NCI-H1048 (cell line): ENCODE measurements at regions not wholly inside any gene's neighbourhood (a gene's known extent, or its start where the extent isn't known, plus 50 kb on each side); places are given as distances from the start of the nearest gene placed in this dataset.
"Not testable (repeated sequence)": the region's sequence is repeated elsewhere in the genome, so short reads cannot be mapped to it uniquely, and the experiment has no call there.

Source experiments
- DNase-seq: peaks from one replicate; lab custom pipeline; 2025; lab: John Stamatoyannopoulos, UW

DNA sequence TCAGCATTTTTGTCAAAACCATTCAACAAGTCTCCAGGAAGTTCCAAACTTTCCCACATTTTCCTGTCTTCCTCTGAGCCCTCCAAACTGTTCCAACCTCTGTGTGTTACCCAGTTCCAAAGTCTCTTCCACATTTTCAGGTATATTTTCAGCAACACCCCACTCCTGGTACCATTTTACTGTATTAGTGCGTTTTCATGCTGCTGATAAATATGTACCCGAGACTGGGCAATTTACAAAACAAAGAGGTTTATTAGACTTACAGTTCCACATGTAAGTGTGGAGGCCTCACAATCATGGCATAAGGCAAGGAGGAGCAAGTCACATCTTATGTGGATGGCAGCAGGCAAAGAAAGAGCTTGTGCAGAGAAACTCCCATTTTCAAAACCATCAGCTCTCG lies 315.9 kb upstream of the ESRRG start:
- DNase-seq, result not testable (repeated sequence)

GRCh38 chr1:217036757-217037156 lies 313.5 kb upstream of the ESRRG start:
- no peak for DNase-seq

GRCh38 chr1:217032715-217033367 lies 309.6 kb upstream of the ESRRG start:
- DNase-seq, result no peak

DNA sequence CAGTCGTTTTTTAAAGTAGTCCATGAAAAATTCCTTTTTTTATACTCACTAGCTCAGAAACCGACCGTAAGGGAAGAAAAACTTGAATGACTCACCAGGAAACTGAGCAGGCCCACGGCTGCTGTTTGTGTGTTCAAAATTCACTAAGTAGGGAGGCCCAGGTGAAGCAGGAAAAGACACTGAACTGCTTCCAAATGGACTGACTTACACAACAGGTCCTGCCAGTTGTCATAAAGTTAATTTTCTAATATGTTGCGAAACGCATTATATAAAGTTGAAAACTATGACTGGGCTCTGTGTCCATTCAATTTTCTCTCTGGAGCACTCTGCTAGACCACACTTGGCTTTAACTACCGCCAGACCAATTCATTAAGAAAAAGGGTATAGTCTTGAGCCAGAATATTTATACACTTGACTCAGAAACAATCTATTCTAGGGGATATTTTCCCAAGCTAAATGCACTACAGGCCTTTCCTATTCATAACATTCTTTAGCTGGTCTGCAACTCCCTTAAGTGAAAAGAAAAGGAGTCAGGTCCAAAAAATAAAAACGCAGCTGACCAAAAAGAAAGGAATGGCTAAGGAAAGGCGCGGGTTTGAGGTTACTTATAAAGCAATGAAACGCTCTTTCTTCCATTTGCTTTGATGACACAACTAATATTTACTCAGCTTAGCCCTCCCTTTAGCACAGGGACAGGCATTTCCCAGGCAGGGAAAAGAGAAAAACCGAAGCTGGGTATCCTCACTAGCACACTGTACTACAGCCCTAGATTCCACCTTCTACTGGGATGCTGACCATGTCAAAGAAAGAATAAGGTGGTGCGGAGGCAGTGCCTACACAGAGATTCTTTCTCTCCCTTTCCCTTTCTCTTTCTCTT lies 306.3 kb upstream of the ESRRG start:
- DNase-seq, result no peak

- DNase-seq, result no peak
Observed at GRCh38 chr1:217027403-217028080, 304.3 kb upstream of the ESRRG start.

DNA sequence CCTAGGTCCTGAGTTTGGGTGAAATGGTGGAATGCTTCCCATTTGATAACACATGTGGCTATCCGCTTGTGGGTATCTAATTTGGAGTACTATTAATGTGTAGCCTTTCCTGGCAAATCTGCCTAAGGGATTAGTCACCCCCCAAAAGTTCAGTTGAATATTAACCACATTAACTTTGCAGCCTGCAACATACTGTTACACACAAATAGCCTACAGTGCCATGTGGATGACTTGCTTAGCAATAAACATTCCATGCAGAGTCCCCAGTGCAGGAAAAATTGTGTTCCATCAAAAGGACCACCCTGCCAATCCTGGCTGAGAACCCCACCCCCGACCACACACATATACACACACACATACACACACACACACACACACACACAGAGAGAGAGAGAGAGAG lies 303.3 kb upstream of the ESRRG start:
- no peak for DNase-seq

DNA sequence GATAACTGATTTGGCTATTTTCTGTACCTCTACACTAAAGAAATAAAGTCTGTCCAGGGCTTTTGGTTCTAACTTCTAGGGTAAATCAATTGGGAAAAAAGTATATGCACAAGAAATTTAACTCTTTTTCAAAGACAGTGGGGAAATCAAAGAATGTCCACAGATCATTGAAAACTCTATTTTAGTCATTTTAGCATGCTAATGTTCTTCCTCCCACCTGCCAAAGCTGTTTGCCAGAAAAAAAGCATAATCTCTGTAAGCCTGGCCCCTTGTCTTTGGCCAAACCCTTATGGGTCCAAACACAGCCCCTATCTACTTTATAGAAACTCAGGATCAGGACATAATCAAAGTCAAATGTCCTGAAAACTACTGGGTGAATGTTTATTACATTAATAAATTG lies 302.2 kb upstream of the ESRRG start:
- no peak for DNase-seq

DNA sequence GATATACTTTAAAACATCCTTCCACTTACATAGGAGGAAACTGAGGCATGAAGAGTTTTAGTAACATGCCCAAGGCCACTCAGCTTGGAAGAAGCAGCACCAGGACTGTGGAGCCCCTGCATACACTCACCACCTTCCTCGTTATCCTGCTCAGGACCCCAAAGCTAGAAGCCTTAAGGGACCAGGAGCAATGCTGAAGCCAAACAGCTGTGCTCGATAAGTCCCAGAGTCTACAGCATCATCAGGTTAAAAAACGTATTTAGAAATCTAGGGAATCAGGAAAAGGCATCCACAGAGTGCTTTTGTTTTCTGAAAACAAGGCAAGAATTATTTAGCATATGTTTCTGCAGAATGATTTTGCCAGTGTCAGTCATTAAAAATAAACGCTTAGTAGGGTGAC lies 301.7 kb upstream of the ESRRG start:
- DNase-seq, result no peak

- DNase-seq, result no peak
Observed at GRCh38 chr1:217021956-217022355, 298.7 kb upstream of the ESRRG start.

DNA sequence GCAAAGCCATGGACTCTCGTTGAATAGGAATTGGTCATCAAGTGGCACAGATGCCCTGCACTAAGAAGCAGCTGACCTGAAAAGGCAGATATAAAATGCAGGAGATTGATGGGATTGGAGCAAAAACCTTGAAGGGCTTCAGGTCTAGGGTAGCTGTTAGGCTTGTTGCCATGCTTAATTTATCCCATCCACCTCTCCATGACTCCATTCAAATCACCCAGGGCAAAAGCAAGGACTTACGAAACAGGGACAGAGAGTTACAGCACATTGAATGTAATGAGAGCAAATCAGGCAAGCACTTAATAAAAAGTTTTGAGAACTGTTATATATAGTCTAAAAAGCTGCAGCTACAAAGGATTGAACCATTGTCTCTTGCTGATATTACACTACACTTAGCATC lies 298.2 kb upstream of the ESRRG start:
- no peak for DNase-seq

GRCh38 chr1:217019475-217019874 lies 296.2 kb upstream of the ESRRG start:
- DNase-seq, result no peak

DNA sequence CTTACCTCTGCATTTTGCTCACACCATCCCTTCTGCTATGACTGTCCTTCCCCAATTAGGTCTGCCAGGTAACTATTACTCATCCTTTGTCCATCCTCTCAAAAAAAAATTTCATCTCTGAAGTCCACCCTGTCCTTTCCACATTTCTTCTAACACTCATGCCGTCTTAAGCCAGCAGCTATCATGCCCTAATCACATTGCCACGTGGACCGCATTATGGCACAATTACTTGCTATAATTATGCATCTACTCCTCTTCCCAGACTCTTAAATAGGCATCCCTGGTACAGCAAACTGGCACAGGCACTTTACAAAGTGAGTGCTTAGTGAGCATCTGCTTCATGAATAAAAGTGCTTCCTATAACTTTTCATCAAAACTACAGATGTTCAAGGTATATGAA lies 295.4 kb upstream of the ESRRG start:
- no peak for DNase-seq

DNA sequence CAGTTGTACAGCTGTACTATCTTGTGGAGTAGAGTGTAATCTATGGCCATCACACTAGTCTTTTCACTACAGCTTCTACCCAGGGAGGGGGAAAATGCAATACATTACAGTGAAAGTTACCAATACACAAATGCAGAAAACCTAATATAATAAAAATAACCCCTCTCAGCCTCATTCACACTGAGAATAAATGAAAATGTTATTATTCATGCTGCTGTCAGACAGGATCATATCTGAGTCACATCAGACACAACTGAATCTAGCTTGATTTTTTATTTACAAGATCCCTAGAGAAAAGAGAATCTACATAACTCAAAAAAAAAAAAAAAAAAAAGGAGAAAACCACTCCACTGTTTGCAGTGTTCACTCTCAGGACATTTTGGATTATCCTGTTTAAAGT lies 293.9 kb upstream of the ESRRG start:
- DNase-seq, result no peak

GRCh38 chr1:217014066-217014465 lies 290.8 kb upstream of the ESRRG start:
- no peak for DNase-seq

DNA sequence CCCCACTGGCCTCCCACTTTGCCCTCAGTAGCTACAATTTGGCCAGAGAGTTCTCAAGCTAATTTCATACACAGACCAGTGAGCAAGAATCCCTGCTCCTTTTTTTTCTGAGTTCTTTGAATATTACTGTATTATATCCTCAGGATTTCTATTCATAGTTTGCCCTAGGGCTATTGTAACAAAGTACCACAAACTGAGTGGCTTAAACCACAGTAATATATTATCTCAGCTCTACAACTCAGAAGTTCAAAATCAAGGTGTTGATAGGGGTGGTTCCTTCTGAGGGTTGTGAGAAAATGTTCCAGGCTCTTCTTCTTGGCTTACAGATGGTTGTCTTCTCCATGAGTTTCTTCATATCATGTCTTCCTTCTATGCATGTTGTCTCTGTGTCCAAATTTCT lies 289.4 kb upstream of the ESRRG start:
- no peak for DNase-seq

GRCh38 chr1:217011097-217011496 lies 287.9 kb upstream of the ESRRG start:
- DNase-seq, result no peak

GRCh38 chr1:217010253-217010652 lies 287.0 kb upstream of the ESRRG start:
- no peak for DNase-seq

DNA sequence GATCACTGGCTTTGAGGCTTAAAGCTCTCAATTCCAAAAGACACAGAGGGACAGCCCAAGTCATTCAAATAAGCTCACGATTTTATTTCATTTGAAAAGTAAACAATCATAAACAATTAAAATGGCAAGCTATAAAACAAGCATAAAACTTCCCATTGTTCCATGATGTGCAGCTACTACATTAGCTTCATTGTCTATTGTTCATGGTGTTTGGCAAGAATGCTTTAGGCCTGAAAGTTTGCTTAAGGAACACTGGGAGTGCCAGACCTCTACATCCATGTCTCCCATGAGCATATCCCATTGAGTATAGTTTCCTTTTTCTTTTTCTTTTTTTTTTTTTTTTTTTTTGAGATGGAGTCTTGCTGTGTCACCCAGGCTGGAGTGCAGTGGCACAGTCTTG lies 286.1 kb upstream of the ESRRG start:
- peak; percentile 41 for DNase-seq

DNA sequence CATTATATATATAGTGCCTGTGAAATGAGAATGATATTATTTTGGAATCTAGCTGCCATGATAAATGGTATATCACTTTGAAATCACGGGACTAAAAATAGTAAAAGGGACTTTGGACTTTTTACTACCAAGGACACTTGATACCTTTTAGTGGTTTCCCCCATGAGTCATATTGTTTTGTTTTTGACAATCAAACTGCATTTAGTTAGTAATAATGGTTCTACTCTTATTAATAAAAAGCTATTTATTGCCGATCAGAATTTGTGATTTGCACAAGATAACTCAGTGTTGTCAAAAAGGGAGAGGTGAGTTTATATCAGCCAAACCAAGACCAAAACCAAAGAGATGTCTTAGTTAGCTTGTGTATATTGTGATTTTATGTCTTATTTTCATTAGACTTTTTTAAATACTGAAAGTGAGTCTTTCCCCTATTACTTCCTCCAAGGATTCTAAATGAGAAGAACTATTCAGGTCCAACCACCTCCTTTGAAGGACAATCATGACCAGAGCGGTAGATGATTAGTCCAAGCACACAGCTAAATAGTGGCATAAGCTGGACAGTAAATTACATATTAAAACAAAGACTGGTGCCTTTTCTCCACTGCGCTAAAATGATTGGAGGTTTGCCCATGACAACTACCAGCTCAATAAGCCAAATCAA lies 281.7 kb upstream of the ESRRG start:
- DNase-seq, result no peak

DNA sequence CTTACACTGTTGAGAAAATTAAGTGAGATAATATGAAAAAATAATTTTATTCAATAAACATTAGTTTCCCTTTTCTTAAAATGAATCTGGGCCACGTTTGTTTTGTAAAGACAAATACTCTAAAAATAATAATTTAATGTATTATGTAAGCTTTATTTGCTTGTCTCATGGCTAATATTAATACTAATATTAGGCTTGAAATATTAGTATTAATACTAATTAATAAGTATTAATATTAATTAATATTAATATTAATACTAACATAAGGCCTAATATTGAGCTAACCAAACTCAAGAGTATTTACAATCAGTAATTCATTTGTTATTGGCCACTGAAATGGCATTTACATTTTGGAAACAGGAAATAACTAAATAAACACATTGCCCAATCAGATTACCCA lies 280.1 kb upstream of the ESRRG start:
- no peak for DNase-seq

DNA sequence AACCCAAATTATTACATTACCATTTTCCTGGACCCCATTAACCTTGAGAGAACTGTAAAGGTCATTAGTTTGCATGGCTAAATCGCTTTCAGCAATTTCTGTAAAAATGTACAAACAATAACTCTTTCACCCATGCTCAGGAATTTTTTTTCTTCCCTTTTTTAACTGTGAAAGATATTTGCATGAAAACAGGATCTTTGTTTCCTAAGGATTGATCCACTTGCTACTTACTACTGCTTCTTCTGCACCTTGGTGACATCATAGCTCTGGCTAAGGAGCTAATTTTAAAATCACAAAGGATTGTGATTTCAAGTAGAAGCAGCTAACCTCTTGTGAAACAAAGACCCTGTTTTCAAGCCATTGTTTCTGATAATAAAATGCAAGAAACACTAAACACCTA lies 274.6 kb upstream of the ESRRG start:
- DNase-seq, result no peak

DNA sequence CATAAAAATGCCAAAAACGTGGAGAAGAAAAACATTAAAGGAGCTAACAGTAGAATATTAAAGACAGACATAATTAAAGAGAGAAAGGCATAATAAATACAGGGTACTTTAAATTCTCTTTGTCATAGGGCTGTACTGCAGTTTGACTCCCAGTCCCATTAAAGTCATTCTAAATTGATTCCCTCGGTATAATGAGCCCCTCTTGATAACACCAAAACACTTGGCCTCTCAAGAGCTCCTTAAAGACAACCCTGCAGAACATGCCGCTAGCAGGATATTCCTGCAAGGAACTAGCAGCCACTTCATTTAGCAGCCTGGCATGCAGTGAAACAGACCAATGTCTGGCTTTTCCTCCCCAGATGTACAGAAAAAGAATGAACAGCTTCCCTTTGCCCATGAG lies 273.8 kb upstream of the ESRRG start:
- DNase-seq, result no peak

DNA sequence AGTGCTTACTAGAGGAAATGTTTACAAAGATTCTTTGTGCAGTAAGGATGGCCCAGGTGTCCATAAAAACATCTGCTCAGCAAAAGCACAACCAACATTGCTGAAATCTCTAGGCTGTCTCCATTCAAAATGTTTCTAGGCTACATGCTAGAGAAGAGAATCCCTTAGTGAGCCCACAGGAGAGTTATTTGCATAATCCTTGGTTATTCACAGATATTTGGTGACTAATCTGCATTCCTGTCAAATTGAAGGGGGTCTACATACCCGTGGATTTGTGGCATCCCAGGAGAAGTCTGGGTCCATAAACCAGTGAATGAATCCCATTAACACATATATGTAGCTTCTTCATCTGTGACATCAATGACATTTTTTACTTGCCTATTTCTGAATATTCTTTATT lies 261.3 kb upstream of the ESRRG start:
- DNase-seq, result no peak
